ENCODE measurements at regions not wholly inside any gene's neighbourhood (a gene's known extent, or its start where the extent isn't known, plus 50 kb on each side); places are given as distances from the start of the nearest gene placed in this dataset.

GRCh38 chr12:87802721-87803011 lies 226.5 kb downstream of the C12orf50 start:
- Histone ChIP-seq H3K9me3 (ENCODE audit: control insufficient read depth, insufficient read depth, low read length) (no peaks in the 10 kb centered on the region), H3K27me3 (ENCODE audit: control insufficient read depth, low read length) (no peaks in the 10 kb centered on the region), H4K20me1 (ENCODE audit: control insufficient read depth, insufficient read depth, low read depth, low read length) (no peaks in the 10 kb centered on the region), H3K4me2 (ENCODE audit: low read length) (no peak overlapping the region), H3K27ac (ENCODE audit: low read depth, low read length) (no peak overlapping the region), H3F3A (ENCODE audit: control insufficient read depth, insufficient read depth) (no peaks in the 10 kb centered on the region), H3K4me3 (ENCODE audit: low read length) (no peak overlapping the region), H3K79me2 (ENCODE audit: control insufficient read depth, low read length) (no peaks in the 10 kb centered on the region), H3K4me1 (ENCODE audit: control insufficient read depth, low read length) (no peaks in the 10 kb centered on the region), H3K36me3 (ENCODE audit: control insufficient read depth, low read length) (no peaks in the 10 kb centered on the region), H3K9me2 (replicated peaks; ENCODE audit: control insufficient read depth, low read length) (no peaks in the 10 kb centered on the region)
- TF ChIP-seq, protein P1, sequence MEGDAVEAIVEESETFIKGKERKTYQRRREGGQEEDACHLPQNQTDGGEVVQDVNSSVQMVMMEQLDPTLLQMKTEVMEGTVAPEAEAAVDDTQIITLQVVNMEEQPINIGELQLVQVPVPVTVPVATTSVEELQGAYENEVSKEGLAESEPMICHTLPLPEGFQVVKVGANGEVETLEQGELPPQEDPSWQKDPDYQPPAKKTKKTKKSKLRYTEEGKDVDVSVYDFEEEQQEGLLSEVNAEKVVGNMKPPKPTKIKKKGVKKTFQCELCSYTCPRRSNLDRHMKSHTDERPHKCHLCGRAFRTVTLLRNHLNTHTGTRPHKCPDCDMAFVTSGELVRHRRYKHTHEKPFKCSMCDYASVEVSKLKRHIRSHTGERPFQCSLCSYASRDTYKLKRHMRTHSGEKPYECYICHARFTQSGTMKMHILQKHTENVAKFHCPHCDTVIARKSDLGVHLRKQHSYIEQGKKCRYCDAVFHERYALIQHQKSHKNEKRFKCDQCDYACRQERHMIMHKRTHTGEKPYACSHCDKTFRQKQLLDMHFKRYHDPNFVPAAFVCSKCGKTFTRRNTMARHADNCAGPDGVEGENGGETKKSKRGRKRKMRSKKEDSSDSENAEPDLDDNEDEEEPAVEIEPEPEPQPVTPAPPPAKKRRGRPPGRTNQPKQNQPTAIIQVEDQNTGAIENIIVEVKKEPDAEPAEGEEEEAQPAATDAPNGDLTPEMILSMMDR (IDR thresholded peaks at IDR 0.05; ENCODE audit: low read depth, low read length, poor library complexity, severe bottlenecking) = no peak
- TF ChIP-seq EZH2phosphoT487 (IDR thresholded peaks at IDR 0.05; ENCODE audit: borderline replicate concordance, low read length) = no peak

DNA sequence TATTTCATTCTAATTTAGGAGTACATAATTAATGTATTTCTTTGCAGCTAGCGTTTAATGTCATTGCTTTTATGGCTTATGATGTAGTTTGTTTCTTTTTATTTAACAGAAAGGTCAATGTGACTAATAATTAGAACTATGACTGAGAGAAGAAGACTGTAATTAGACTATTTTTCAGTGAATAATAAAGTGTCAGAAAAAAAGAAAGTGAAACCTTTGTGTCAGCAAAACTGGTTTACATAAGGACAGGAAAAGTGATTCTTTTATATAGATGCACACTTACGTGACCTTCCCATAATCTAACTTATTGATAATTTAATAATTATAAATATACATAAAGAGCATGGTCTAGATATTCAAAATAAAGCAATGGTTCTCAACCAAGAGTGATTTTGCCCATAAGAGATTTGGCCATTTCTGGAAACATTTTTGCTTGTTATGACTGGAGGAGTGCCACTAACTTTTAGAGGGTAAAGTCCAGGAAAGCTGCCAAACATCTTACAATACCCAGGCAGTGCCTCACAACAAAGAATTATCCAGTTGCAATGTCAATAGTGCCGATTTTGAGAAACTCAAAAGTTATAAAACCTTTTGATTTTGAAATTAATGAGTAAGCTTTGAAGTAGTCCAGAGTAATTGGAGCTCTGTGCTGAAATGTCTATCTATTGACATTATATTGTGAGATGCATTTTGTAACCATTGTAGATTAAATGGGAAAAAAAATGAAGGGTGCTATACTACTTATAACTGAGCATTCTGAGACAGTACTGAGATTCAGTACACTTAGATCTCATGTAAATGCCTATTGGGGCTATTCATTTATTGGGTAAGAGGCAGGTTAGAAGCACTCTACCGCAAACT lies 227.1 kb downstream of the C12orf50 start:
- TF ChIP-seq, protein P1 (IDR thresholded peaks at IDR 0.05; ENCODE audit: low read depth, low read length, poor library complexity, severe bottlenecking) = no peak
- no peak for TF ChIP-seq EZH2phosphoT487 (IDR thresholded peaks at IDR 0.05; ENCODE audit: borderline replicate concordance, low read length)
- Histone ChIP-seq H3K9me2 (replicated peaks; ENCODE audit: control insufficient read depth, low read length) (no peaks in the 10 kb centered on the region), H3K4me2 (ENCODE audit: low read length) (no peak overlapping the region), H3K27me3 (ENCODE audit: control insufficient read depth, low read length) (no peaks in the 10 kb centered on the region), H3K4me1 (ENCODE audit: control insufficient read depth, low read length) (no peaks in the 10 kb centered on the region), H3F3A (ENCODE audit: control insufficient read depth, insufficient read depth) (no peaks in the 10 kb centered on the region), H4K20me1 (ENCODE audit: control insufficient read depth, insufficient read depth, low read depth, low read length) (no peaks in the 10 kb centered on the region), H3K27ac (ENCODE audit: low read depth, low read length) (no peak overlapping the region), H3K36me3 (ENCODE audit: control insufficient read depth, low read length) (no peaks in the 10 kb centered on the region), H3K9me3 (ENCODE audit: control insufficient read depth, insufficient read depth, low read length) (no peaks in the 10 kb centered on the region), H3K4me3 (ENCODE audit: low read length) (no peak overlapping the region), H3K79me2 (ENCODE audit: control insufficient read depth, low read length) (no peaks in the 10 kb centered on the region)

GRCh38 chr12:87796961-87797516 lies 232.2 kb downstream of the C12orf50 start:
- H3K4me3 ChIP-seq (ENCODE audit: low read length) = no peak overlapping the region
- no peaks in the 10 kb centered on the region for H3K27me3 ChIP-seq (ENCODE audit: control insufficient read depth, low read length)
- TF ChIP-seq, protein P1 (IDR thresholded peaks at IDR 0.05; ENCODE audit: low read depth, low read length, poor library complexity, severe bottlenecking) = no peak
- TF ChIP-seq EZH2phosphoT487 (IDR thresholded peaks at IDR 0.05; ENCODE audit: borderline replicate concordance, low read length) = no peak
- H3K36me3 ChIP-seq (ENCODE audit: control insufficient read depth, low read length) = no peaks in the 10 kb centered on the region
- no peak overlapping the region for H3K4me2 ChIP-seq (ENCODE audit: low read length)
- no peaks in the 10 kb centered on the region for H3K9me3 ChIP-seq (ENCODE audit: control insufficient read depth, insufficient read depth, low read length)
- H3K27ac ChIP-seq (ENCODE audit: low read depth, low read length) = no peak overlapping the region
- no peaks in the 10 kb centered on the region for H3K9me2 ChIP-seq (replicated peaks; ENCODE audit: control insufficient read depth, low read length)
- H3F3A ChIP-seq (ENCODE audit: control insufficient read depth, insufficient read depth) = no peaks in the 10 kb centered on the region
- no peaks in the 10 kb centered on the region for H4K20me1 ChIP-seq (ENCODE audit: control insufficient read depth, insufficient read depth, low read depth, low read length)
- no peaks in the 10 kb centered on the region for H3K4me1 ChIP-seq (ENCODE audit: control insufficient read depth, low read length)
- H3K79me2 ChIP-seq (ENCODE audit: control insufficient read depth, low read length) = no peaks in the 10 kb centered on the region

Measured in DOHH2 (cell line).